ENCODE measurements at regions not wholly inside any gene's neighbourhood (a gene's known extent, or its start where the extent isn't known, plus 50 kb on each side); places are given as distances from the start of the nearest gene placed in this dataset.
A peak's percentile ranks its signal among the peaks of the same experiment; 100 is the strongest.

- DNase-seq: no peak
- H3K27me3 ChIP-seq (ENCODE audit: control insufficient read depth, insufficient read depth, low read length): no peaks in the 10 kb centered on the region
- no peak overlapping the region for H3K27ac ChIP-seq (ENCODE audit: low read depth in 2 of 2, low read length in 2 of 2)
- no peaks in the 10 kb centered on the region for H3K36me3 ChIP-seq (ENCODE audit: control insufficient read depth in 2 of 3, insufficient read depth in 3 of 3, low read length in 3 of 3)
- no peak for FAIRE-seq
- H3K4me3 ChIP-seq (ENCODE audit: low read length in 3 of 3): no peak overlapping the region
- H3K9ac ChIP-seq (ENCODE audit: low read length in 3 of 3): no peak overlapping the region
- H3K4me1 ChIP-seq (ENCODE audit: control insufficient read depth in 2 of 3, insufficient read depth in 2 of 3, low read depth in 1 of 3, low read length in 3 of 3): no peaks in the 10 kb centered on the region
- intact Hi-C loops (cut with DNase I): no loop called here
- TF ChIP-seq, protein P1, sequence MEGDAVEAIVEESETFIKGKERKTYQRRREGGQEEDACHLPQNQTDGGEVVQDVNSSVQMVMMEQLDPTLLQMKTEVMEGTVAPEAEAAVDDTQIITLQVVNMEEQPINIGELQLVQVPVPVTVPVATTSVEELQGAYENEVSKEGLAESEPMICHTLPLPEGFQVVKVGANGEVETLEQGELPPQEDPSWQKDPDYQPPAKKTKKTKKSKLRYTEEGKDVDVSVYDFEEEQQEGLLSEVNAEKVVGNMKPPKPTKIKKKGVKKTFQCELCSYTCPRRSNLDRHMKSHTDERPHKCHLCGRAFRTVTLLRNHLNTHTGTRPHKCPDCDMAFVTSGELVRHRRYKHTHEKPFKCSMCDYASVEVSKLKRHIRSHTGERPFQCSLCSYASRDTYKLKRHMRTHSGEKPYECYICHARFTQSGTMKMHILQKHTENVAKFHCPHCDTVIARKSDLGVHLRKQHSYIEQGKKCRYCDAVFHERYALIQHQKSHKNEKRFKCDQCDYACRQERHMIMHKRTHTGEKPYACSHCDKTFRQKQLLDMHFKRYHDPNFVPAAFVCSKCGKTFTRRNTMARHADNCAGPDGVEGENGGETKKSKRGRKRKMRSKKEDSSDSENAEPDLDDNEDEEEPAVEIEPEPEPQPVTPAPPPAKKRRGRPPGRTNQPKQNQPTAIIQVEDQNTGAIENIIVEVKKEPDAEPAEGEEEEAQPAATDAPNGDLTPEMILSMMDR (IDR thresholded peaks at IDR 0.05; ENCODE audit: borderline replicate concordance, extremely low read depth, insufficient read depth): no peak
- no peaks in the 10 kb centered on the region for H3K9me3 ChIP-seq (ENCODE audit: control insufficient read depth in 2 of 3, insufficient read depth in 1 of 3, low read length in 3 of 3)
Observed at GRCh38 chr10:9198611-9199010, 1144.1 kb downstream of the GATA3 start.

- H3K27me3 ChIP-seq (ENCODE audit: control insufficient read depth, insufficient read depth, low read length): no peaks in the 10 kb centered on the region
- TF ChIP-seq, protein P1 (IDR thresholded peaks at IDR 0.05; ENCODE audit: borderline replicate concordance, extremely low read depth, insufficient read depth): no peak
- no peaks in the 10 kb centered on the region for H3K36me3 ChIP-seq (ENCODE audit: control insufficient read depth in 2 of 3, insufficient read depth in 3 of 3, low read length in 3 of 3)
- peaks cover 0 to 2% (median 0%) of the 10 kb centered on the region in 3 donors for H3K4me1 ChIP-seq (ENCODE audit: control insufficient read depth in 2 of 3, insufficient read depth in 2 of 3, low read depth in 1 of 3, low read length in 3 of 3)
- no peak overlapping the region for H3K4me3 ChIP-seq (ENCODE audit: low read length in 3 of 3)
- FAIRE-seq (no peak), DNase-seq (no peak)
- no peak overlapping the region for H3K27ac ChIP-seq (ENCODE audit: low read depth in 2 of 2, low read length in 2 of 2)
- intact Hi-C loops (cut with DNase I): no loop called here
- no peak overlapping the region for H3K9ac ChIP-seq (ENCODE audit: low read length in 3 of 3)
- no peaks in the 10 kb centered on the region for H3K9me3 ChIP-seq (ENCODE audit: control insufficient read depth in 2 of 3, insufficient read depth in 1 of 3, low read length in 3 of 3)
Observed at GRCh38 chr10:9205558-9205957, 1151.1 kb downstream of the GATA3 start.

DNA sequence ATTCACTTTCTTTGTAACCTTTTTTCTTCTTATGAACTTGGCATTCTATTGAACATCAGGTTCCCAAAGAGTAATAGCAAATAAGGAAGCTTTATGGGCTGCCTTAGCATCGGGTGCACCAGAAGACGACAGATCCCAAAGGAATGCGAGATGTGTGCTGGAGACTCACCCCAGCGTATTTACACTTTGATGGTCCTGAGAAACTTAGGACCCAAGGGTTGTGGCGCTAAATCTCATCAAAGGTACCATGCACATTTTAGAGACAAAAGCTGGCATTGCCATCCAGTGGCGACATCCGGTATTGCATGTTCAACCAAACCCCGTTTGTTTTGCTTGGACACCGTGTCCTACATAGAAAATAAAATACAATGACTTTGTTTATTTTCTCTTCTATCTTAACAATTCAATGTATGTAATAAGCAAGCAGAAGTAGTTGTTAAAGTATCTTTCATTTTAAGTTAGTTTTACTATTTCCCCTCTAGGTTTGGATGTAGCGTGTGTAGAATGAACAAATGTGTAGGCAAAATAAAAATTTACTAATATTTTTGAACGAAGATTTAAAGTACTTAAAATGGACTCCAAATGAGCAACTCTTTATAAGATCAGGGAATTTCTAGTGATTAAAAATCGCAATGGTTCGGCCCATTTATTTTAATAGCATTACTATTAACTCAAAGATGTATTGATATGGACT is 1154.8 kb downstream of the GATA3 start:
- no peaks in the 10 kb centered on the region for H3K36me3 ChIP-seq (ENCODE audit: control insufficient read depth in 2 of 3, insufficient read depth in 3 of 3, low read length in 3 of 3)
- no peaks in the 10 kb centered on the region for H3K27me3 ChIP-seq (ENCODE audit: control insufficient read depth, insufficient read depth, low read length)
- DNase-seq (peak in 4 of 5 donors; percentile 78 to 87 (median 84)), FAIRE-seq (peak; percentile 90)
- TF ChIP-seq, protein P1 (IDR thresholded peaks at IDR 0.05; ENCODE audit: borderline replicate concordance, extremely low read depth, insufficient read depth): peak; percentile 94
- H3K9ac ChIP-seq (ENCODE audit: low read length in 3 of 3): no peak overlapping the region
- no peak overlapping the region for H3K4me3 ChIP-seq (ENCODE audit: low read length in 3 of 3)
- no peaks in the 10 kb centered on the region for H3K9me3 ChIP-seq (ENCODE audit: control insufficient read depth in 2 of 3, insufficient read depth in 1 of 3, low read length in 3 of 3)
- peaks cover 0 to 2% (median 0%) of the 10 kb centered on the region in 3 donors for H3K4me1 ChIP-seq (ENCODE audit: control insufficient read depth in 2 of 3, insufficient read depth in 2 of 3, low read depth in 1 of 3, low read length in 3 of 3)
- intact Hi-C loops (cut with DNase I): no loop called here
- no peak overlapping the region for H3K27ac ChIP-seq (ENCODE audit: low read depth in 2 of 2, low read length in 2 of 2)

Data from kidney (tissue), 13 donors.